HG03378 (cell line): ENCODE measurements at regions not wholly inside any gene's neighbourhood (a gene's known extent, or its start where the extent isn't known, plus 50 kb on each side); places are given as distances from the start of the nearest gene placed in this dataset.
A peak's percentile ranks its signal among the peaks of the same experiment; 100 is the strongest.

Experiments
- ATAC-seq: cut with Tn5 transposase; IDR thresholded peaks from one replicate; pipeline ENCODE4 v1.9.1; 2021; ENCODE audit warnings: mild to moderate bottlenecking, moderate library complexity; ENCODE audit not compliant: unreplicated experiment

DNA sequence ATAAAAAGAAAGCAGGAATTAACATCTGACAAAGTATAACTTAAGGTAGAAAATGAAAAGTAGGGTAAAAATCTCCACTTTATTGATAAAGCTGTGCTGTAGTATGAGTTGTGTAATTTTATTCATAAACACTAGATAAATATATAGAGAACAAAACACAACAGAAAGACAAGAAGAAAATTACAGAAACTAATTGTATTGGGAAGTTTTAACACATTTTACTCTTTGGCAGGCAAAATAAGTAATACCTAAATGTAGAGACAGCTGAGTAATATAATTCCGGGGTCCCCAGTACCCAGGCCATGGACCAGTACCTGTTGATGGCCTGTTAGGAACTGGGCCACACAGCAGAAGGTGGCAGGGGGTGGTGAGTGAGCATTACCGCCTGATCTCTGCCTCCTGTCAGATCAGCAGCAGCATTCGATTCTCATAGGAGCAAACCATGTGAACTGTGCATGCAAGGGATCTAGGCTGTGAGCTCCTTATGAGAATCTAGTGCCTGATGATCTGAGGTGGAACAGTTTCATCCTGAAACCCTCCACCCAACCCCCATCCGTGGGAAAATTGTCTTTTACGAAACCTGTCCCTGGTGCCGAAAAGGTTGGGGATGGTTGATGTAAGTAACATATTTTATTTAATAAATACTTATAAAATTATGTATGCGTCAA, 84.4 kb upstream of the ETV6 start:
- peak; percentile 28 for ATAC-seq

DNA sequence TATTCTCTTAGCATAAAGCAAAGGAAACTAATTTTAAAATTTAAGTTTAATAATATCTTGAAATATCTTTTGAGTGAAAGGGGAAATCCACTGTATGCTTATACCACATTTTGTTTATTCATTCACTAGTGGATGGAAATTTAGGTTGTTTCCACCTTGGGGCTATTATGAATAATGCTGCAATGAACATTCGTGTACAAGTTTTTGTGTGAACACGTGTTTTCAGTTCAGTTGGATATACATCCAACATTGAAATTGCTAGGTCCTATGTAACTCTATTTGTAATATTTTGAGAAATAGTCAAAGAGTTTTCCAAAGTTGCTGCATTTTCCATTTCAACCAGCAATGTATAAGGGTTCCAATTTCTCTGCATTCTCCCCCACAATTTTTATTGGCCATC, 83.7 kb upstream of the ETV6 start:
- ATAC-seq, result peak; percentile 31

DNA sequence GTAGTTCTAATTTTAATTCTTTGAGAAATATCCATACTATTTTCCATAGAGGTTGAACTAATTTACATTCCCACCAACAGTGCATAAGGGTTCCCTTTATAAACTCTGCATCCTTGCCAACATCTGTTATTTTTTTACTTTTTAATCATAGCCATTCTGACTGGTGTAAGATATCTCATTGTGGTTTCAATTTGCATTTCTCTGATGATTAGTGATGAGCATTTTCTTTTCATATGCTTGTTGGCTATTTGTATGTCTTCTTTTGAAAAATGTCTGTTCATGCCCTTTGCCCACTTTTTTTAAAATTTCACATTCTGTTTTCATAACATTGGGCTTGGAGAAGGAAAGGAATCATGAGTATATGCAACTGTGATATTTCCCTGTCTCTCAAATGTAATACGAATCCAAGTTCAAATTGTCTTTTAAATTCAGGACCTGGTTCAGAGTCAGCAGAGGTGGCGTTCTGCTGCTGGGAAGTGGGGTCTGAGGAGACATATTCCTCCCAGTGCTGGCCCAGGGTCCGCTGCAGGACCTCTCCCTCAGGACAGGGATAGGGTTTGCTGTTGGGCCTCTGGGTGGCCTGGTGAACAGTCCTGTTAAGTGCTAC, 81.2 kb upstream of the ETV6 start:
- ATAC-seq, result peak; percentile 0

DNA sequence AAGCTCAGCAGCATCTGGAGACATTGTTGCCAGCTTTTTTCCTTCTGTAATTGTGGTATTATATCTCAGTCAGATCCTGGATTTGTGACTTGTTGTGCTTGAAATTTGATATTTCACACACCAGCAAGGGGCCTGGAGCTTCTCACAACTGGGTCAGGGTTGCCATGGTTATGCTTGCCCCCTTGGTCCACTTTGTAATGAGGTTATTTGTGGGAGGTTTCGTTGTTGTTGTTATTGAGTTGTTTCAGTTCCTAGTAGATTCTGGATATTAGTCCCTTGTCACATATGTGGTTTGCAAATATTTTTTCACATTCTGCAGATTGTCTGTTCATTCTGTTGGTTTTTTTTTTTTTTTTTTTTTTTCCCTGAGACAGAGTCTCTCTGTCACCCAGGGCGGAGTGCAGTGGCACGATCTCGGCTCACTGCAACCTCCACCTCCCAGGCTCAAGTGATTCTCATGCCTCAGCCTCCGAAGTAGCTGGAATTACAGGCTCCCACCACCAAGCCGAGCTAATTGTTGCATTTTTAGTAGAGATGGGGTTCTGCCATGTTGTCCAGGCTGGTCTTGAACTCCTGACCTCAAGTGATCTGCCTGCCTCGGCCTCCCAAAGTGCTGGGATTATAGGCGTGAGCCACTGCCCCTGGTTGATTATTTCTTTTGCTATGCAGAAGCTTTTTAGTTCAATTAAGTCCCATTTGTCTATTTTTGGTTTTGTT, 80.6 kb upstream of the ETV6 start:
- peak; percentile 89 for ATAC-seq

DNA sequence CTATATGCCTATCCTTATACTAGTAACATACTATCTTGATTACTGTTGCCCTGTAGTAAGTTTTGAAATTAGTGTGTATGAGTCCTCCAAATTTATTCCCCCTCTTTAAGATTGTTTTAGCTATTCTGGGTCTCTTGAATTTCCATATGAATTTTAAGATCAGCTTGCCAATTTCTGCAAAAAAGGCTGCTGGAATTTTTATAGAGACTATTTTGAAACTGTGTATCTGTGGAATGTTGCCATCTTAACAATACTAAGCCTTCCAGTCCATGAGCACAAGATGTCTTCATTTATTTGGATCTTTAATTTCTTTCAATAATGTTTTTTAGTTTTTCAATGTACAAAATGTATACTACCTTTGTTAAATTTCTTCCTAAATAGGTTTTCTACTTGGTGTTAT, 79.8 kb upstream of the ETV6 start:
- ATAC-seq, result no peak

DNA sequence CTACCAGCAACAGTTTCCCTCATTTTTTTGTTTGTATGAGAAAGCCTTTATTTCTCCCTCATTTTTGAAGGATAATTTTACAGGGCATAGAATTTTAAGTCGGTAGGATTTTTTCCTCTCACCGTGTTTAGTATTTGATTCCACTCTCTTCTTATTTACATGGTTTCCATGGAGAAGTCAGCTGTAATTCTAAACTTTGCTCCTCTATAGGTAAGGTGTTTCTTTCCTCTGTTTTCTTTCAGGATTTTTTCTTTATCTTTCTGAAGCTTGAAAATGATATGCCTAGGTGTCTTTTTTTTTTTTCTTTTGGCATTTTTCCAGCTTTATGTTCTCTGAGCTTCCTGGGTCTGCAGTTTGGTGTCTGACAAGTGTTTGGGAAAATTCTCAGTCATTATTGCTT, 75.6 kb upstream of the ETV6 start:
- no peak for ATAC-seq

DNA sequence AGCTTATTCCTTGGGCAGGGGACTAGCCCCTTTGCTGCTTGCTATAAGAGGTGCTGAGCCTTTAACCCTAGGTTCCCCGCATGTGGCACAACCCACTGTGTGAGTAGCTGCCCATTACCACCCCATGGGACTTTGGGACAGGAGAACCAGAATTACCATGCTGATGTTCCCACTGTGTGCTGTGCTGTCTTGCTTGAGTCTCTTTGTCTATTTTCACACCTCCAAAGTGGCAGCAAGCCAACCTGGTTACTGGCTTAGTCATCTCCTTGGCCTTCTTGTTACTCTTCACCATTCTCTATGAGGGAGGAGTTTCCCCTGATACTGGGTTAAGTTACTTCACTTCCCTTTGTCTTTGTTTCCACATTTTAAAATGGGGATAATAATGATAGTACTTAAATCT, 73.4 kb upstream of the ETV6 start:
- ATAC-seq, result peak; percentile 60

DNA sequence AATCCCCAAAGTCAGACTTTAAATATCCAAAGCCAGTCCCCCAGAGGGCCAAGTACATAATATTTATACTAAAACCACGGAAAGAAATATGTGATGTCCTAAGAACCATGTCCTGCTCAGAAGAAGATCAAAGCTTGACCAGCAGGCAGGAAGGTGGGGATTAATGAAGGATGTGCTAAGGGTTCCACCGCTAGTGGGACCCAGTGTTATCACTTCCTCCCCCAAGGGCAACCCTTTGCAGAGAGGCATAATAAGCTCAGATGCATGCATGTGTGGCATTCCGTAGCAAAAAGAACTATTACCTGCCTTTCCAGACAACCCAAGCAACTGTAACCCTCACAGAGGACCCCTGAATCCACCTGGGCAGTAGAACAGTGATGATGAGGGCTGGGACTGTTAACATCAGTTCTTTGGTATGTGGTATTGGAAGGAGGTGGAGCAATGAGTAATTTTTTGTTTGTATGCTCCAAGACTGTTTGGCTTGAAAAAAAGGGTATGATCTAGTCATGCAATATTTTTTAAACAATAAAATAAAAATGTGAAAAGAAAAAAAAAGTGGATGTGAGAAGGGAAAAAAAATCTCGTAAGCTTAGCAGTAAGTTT, 71.7 kb upstream of the ETV6 start:
- ATAC-seq, result no peak

DNA sequence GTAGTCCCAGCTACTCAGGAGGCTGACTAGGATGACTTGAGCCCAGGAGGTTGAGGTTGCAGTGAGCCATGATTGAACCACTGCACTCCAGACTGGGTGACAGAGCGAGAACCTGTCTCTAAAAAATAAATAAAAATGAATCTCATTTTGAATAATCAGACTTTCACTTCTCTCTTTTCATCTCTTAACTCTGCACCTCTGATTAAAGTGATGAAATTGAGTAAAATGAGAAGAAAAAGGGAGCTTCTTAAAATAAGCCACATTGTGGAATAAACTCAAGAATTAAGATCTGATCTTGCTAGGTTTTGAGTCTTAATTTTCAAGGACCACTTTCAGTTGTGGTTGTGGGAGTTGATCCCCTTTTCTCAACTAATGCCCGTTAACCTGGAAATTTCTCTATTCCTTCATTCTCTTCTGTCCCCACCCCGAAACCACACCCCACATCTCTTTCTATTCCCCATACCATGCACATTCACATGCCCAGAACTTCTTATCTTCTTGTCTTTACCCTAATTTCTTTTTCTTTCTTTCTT, 70.9 kb upstream of the ETV6 start:
- peak; percentile 71 for ATAC-seq

DNA sequence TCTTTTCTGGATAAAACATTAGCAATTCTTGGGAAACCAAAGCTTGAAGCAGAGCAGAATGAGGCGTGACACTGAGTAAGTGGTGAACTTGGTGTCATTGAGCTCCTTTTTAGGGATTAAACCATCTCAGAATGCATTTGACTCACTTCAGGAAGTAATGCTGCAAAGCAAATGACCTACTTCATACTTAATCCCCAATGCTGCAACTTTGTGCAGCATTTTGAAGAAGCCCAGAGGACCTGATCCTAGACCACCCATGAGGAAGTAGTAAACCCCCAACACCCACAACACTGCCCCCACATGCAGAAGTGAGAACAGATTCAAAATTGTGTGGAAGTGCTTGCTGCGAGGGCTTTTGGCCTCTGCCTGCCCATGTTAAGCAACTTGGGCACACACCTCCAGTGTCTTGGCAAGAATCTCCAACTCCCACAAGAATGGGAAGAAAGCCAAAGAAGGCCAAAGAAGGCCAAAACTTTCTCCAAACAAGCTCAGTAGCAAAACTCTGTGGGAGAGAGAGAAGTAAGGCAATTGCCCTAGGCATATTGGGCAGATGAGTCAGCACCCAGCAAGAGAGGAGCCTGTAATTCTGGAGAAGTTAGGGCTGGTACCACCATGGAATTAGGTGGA, 69.2 kb upstream of the ETV6 start:
- ATAC-seq, result no peak

DNA sequence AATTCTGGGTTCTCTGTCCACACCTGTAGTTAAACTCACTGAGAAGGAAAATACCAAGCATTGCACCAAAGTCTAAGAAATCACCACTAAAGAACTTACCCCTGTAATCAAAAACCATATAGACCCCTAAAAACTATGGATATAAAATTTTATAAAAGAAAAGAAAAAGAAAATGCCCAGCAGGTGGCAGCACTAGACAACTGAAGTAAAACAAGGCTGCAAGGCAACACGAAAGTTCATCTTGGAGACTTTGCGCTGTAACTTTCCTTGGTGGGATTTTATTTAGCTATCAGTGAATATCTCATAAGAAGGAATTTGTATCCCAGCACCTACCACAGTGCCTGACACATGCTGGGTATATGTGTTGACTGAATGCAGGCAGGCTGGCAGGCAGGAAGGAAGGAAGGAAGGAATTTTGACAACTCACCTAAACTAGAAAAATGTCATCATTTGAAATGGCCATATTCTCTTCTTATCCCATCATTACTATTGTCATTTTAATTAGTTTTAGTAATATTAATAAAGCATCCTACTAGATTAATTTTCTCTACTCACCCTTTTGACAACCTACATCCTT, 68.2 kb upstream of the ETV6 start:
- ATAC-seq, result no peak

DNA sequence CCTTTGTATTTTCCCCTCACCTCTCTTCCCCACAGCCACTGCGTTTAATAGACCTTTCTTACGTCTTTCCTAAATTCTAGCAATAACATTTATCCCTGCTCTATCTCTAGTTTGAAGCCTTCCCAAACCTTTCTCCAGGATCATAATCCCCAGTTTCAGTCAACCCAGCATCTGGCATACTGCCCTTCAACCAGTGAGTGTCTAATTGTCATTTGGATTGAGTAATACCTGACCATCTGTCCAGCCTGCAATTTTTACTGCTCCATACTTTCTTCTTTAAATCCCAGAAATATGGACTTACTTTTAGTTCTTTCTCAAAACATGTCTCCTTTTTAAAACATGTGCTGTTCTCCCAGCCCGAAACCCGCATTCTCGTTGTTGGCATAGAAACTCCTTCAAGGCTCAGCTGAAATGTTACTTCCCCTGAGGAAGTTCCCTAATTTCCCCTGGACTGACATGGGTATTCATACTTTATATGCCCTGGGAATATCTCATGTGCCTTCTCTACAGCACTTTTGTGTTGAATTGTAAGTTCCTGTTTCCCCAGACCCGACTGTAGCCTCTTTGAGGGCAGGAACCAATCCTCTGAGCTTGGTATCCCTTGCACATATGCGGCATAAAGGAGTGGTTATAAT, 65.1 kb upstream of the ETV6 start:
- no peak for ATAC-seq

DNA sequence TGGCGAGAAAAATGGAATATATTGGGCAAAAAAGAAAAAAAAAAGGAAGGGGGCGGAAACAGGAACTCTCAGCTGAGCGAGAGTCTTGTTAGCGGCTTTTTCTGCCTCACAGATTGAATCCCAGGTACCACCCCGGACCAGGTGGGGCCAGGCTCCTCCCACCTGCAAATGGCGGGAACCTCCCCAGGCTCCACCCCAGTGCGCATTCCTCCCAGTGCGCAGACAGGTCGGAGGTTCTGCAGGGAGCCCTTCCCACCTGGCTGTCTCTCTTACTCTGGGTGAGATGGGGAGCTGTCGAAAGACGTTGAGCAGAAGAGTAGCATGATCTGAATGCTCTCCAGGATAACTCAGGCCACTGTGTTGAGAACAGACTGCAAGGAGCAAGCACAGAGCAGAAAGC, 57.0 kb upstream of the ETV6 start:
- ATAC-seq, result no peak

DNA sequence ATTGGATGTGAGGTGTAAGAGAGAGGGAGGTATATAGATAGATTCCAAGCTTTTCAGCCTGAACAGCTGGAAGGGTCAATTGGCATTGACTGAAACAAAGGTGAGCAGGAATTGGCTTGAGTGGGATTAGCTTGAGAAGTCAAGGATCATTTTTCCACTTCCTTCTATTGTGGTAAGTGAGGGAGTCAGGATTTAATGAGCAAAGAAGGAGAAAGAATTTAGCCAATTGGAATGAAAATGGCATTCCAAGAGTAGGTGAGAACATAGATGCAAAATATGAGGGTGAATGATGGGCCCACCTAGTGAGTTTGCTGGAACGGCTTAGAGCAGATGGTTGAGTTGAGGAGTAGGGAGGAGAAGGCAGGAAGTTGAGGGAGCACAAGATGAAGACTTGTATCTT, 56.5 kb upstream of the ETV6 start:
- no peak for ATAC-seq

DNA sequence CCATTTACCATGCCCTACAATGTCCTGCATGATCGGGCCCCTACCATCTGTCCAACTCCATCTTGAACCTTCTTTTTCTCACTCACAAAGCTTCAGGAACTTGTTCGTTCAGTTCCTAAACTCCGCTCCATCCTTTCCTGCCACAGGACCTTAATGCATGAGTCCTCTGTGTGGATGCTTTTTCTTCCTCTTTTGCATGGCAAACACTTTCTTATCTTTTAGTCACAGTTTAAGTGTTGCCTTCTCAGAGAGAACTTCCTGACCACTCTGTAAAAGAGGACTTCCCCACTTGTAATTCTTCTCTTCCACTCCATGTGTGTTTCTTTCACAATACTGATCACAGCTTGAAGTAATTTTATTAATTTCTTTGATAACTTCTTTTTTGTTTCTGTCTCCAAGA, 54.4 kb upstream of the ETV6 start:
- no peak for ATAC-seq

DNA sequence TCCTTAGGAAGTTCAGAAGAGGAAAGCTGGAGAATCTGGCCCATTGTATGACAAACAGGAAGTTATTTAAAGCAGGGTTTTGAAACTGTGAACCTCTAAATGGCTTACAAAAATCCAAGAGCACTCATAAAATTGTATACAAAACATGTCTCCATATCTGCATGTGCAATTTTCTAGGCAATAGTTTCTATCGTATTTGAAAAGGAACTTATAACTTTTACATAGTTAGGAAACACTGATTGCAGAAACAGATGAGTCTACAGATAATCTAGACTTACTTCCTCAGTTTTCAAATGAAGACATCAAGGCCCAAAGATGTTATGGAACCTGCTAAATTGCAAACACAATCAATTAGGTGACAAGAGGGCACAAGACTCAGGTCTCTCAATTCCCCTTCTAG, 53.3 kb upstream of the ETV6 start:
- no peak for ATAC-seq

DNA sequence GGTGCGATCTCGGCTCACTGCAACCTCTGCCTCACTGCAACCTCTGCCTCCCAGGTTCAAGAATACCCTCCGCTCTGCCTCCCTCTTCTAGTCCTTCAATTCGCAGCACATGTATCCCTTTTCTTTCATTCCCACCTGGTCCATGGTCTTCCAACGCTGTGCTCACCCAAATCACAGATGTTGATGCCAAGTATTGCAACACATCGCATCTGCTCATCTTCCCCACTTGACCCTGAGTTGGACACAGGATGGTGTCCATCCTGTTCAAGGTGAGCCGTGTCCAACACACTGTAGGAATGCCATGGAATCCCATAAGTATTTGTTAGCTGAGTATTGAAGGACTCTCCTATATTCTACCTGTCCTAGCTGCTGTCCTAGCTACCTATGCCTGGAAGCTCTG, 50.6 kb upstream of the ETV6 start:
- no peak for ATAC-seq
